GM12878 (cell line): ENCODE measurements at regions not wholly inside any gene's neighbourhood (a gene's known extent, or its start where the extent isn't known, plus 50 kb on each side); places are given as distances from the start of the nearest gene placed in this dataset.
A peak's percentile ranks its signal among the peaks of the same experiment; 100 is the strongest.

Source experiments
- ATAC-seq: fragments of 200-7000 bp; cut with Tn5 transposase; 3 replicates; pipeline ENCODE4 v1.9.1; 2020; ENCODE audit warnings: mild to moderate bottlenecking, moderate library complexity
- BruUV-seq: library from RNA; stranded (reverse); fragments of 400-500 nt; replicated peaks from 2 replicates; lab custom pipeline; 2021; lab: Mats Ljungman, UMichigan
- CTCF ChIA-PET: fragments of 300-600 bp; sonication (Branson Sonifier 250); formaldehyde crosslinking; extraction: SDS; loops from one replicate; lab custom pipeline; 2021; ENCODE audit warnings: inconsistent platforms; lab: Yijun Ruan, JAX
- POLR2A ChIA-PET: fragments of 350-600 bp; formaldehyde crosslinking; extraction: SDS; loops from one replicate; lab custom pipeline; 2021; ENCODE audit warnings: inconsistent platforms; lab: Charles Lee
- RAD21 ChIA-PET: fragments of 300-600 bp; sonication (Branson Sonifier 250); formaldehyde crosslinking; loops from one replicate; lab custom pipeline; 2023; ENCODE audit warnings: antibody characterized with exemption; ENCODE audit not compliant: unreplicated experiment; lab: Charles Lee
- SMC1A ChIA-PET: fragments of 300-600 bp; sonication (Branson Sonifier 250); formaldehyde crosslinking; loops from one replicate; lab custom pipeline; 2023; ENCODE audit not compliant: unreplicated experiment, uncharacterized antibody; lab: Charles Lee
- DNase-seq: peaks from one replicate; pipeline ENCODE4 v3.0.0-alpha.2; 2011; ENCODE audit warnings: low read depth, low spot score
- FAIRE-seq: peaks from 3 replicates; lab custom pipeline; 2011; peaks lifted over from hg19 to GRCh38; lab: Jason Lieb, UNC
- H2AFZ ChIP-seq: 2 replicates; pipeline ENCODE4 v1.6.0; 2011; ENCODE audit warnings: low read depth, low read length, control low read depth; ENCODE audit not compliant: control insufficient read depth
- H3K27ac ChIP-seq: 2 replicates; pipeline ENCODE4 v1.5.1; 2011; ENCODE audit warnings: control low read depth; ENCODE audit not compliant: control insufficient read depth, insufficient read depth
- H3K27me3 ChIP-seq, 2 experiments: replicated peaks in 1 of 2; 2 replicates each; pipeline versions ENCODE4 v1.6.0 to v1.6.1; 2011; ENCODE audit warnings: low read length in 1 of 2; ENCODE audit not compliant: control insufficient read depth in 2 of 2, insufficient read depth in 2 of 2
- H3K36me3 ChIP-seq, 2 experiments: 2 replicates each; pipeline ENCODE4 v1.5.1; 2011; ENCODE audit warnings: low read length in 1 of 2; ENCODE audit not compliant: control insufficient read depth in 2 of 2, insufficient read depth in 2 of 2
- H3K4me1 ChIP-seq: 2 replicates; pipeline ENCODE4 v1.6.1; 2011; ENCODE audit warnings: mild to moderate bottlenecking, low read length, moderate library complexity, mixed read lengths; ENCODE audit not compliant: control insufficient read depth, insufficient read depth
- H3K4me2 ChIP-seq: 2 replicates; pipeline ENCODE4 v1.6.0; 2011; ENCODE audit warnings: control low read depth; ENCODE audit not compliant: control insufficient read depth, insufficient read depth
- H3K4me3 ChIP-seq: fragments of 200-600 bp; sonication (generic); 2 replicates; pipeline ENCODE4 v1.5.1; 2016
- H3K79me2 ChIP-seq: 2 replicates; pipeline ENCODE4 v1.6.0; 2011; ENCODE audit warnings: low read length; ENCODE audit not compliant: control insufficient read depth, insufficient read depth
- H3K9ac ChIP-seq: 2 replicates; pipeline ENCODE4 v1.8.0; 2011; ENCODE audit warnings: low read length, control low read depth, mixed read lengths; ENCODE audit not compliant: control insufficient read depth, insufficient read depth
- H3K9me3 ChIP-seq: replicated peaks from 3 replicates; pipeline ENCODE4 v1.5.1; 2011; ENCODE audit warnings: mild to moderate bottlenecking, low read length; ENCODE audit not compliant: control insufficient read depth, insufficient read depth
- H4K20me1 ChIP-seq: 2 replicates; pipeline ENCODE4 v1.6.0; 2011; ENCODE audit not compliant: control insufficient read depth, insufficient read depth
- FOXK2 ChIP-seq: fragments of 450-650 bp; IDR thresholded peaks from 2 replicates; pipeline ENCODE4 v1.6.1; 2017; ENCODE audit warnings: mild to moderate bottlenecking, moderate library complexity
- MEF2A ChIP-seq: IDR thresholded peaks from 2 replicates; pipeline ENCODE4 v1.6.1; 2011; ENCODE audit warnings: low read depth, mild to moderate bottlenecking, low read length, moderate library complexity; ENCODE audit not compliant: insufficient read depth
- NKRF ChIP-seq: fragments of 450-650 bp; conservative IDR thresholded peaks from 2 replicates; pipeline ENCODE4 v1.6.1; 2017; ENCODE audit warnings: mild to moderate bottlenecking, moderate library complexity
- NR2C1 ChIP-seq: fragments of 450-650 bp; IDR thresholded peaks from 2 replicates; pipeline ENCODE4 v1.6.1; 2017; ENCODE audit warnings: antibody characterized with exemption, mild to moderate bottlenecking, moderate library complexity
- SPI1 ChIP-seq: IDR thresholded peaks from 2 replicates; pipeline ENCODE4 v1.6.1; 2011; ENCODE audit warnings: low read depth, mild to moderate bottlenecking, low read length, moderate library complexity, borderline replicate concordance; ENCODE audit not compliant: insufficient read depth
- ZSCAN29 ChIP-seq: fragments of 450-650 bp; IDR thresholded peaks from 2 replicates; pipeline ENCODE4 v1.6.1; 2017; ENCODE audit warnings: mild to moderate bottlenecking, moderate library complexity
- WGBS: methylation state at CpG from one replicate; pipeline ENCODE4 v1.1.6; 2016; ENCODE audit warnings: low lambda C conversion rate; ENCODE audit not compliant: insufficient replicate concordance, insufficient coverage; ENCODE audit errors: missing lambda C conversion rate; 5-methylcytosine and 5-hydroxymethylcytosine counted together
- in situ Hi-C: fragments of 300-500 bp; cut with MboI; formaldehyde crosslinking; loops from 9 replicates; pipeline ENCODE4 v1.14.3; 2018; ENCODE audit warnings: mixed read lengths
- intact Hi-C: fragments of 100-400 bp; cut with micrococcal nuclease; formaldehyde crosslinking; loops from one replicate; pipeline ENCODE4 v1.14.2; 2022; ENCODE audit not compliant: unreplicated experiment
- TF ChIP-seq, protein P1 (sequence below): fragments of 450-650 bp; IDR thresholded peaks from 2 replicates; pipeline ENCODE4 v1.6.1; 2016; ENCODE audit warnings: mild to moderate bottlenecking
- TF ChIP-seq, protein P2 (sequence below): fragments of 450-650 bp; IDR thresholded peaks from 2 replicates; pipeline ENCODE4 v1.6.1; 2017; ENCODE audit warnings: low read depth, mild to moderate bottlenecking, moderate library complexity

DNA sequence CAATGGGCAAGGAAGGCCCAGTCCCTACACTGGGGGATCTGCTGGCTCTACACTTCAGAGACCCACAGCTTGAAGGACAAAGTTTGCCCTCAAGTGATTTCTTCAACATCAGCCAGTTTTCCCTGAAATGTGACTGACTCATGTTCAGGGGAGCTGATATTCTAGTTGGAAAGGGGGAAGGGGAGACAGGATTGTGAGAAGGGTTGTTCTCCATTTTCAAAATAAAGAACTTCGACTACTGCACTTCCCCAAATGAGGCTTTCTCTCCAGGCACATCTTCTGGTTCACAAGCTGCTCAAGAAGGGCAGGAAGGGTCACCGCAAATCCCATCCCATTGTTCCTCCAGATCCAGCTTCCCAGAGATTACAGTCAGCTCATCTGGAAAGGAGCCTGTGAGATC, 117.6 kb downstream of the BCL2L11 start:
- intact Hi-C loops (loop anchor here (2.0 kb wide), 1 partner anchor 29 kb away; no protein-coding TSS in a partner anchor), in situ Hi-C loops (no loop called here)
- H3K9me3 ChIP-seq, result no peaks in the 10 kb centered on the region; the same call in 2 of the 3 replicates
- H2AFZ ChIP-seq, result no peak overlapping the region
- H3K4me3 ChIP-seq, result no peak overlapping the region
- ATAC-seq, result no peak
- ChIA-PET SMC1A (interaction anchor here (0.6 to 2.6 kb wide), 12 partner anchors 10 to 105 kb away, joined by 3 to 19 read pairs (median 4); no protein-coding TSS in a partner anchor), RAD21 (interaction anchor here (0.9 to 2.8 kb wide), 6 partner anchors 19 to 70 kb away, joined by 3 to 14 read pairs (median 6); no protein-coding TSS in a partner anchor), CTCF (interaction anchor here (0.8 to 3.3 kb wide), 6 partner anchors 13 to 122 kb away, joined by 3 to 12 read pairs (median 3); no protein-coding TSS in a partner anchor), POLR2A (no interaction called here)
- H3K27ac ChIP-seq, result no peak overlapping the region
- H3K4me2 ChIP-seq, result no peak overlapping the region
- TF ChIP-seq NR2C1 (no peak), SPI1 (peak; percentile 55; the same call in 1 of the 2 replicates), ZSCAN29 (no peak)
- TF ChIP-seq, protein P1, sequence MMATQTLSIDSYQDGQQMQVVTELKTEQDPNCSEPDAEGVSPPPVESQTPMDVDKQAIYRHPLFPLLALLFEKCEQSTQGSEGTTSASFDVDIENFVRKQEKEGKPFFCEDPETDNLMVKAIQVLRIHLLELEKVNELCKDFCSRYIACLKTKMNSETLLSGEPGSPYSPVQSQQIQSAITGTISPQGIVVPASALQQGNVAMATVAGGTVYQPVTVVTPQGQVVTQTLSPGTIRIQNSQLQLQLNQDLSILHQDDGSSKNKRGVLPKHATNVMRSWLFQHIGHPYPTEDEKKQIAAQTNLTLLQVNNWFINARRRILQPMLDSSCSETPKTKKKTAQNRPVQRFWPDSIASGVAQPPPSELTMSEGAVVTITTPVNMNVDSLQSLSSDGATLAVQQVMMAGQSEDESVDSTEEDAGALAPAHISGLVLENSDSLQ, result no peak
- no peak for DNase-seq
- H3K36me3 ChIP-seq, result no peaks in the 10 kb centered on the region
- no peaks in the 10 kb centered on the region for H3K79me2 ChIP-seq
- BruUV-seq, result no TSS peak
- FAIRE-seq, result no peak
- H3K9ac ChIP-seq, result no peak overlapping the region
- no peaks in the 10 kb centered on the region for H3K27me3 ChIP-seq
- no peaks in the 10 kb centered on the region for H4K20me1 ChIP-seq
- H3K4me1 ChIP-seq, result peaks cover 9% of the 10 kb centered on the region
- 96% methylated on average over 2 of the region's 2 CpGs for WGBS

- Histone ChIP-seq H3K79me2 (no peaks in the 10 kb centered on the region), H3K4me3 (no peak overlapping the region), H3K36me3 (no peaks in the 10 kb centered on the region), H3K27me3 (no peaks in the 10 kb centered on the region), H2AFZ (no peak overlapping the region), H3K4me1 (peaks cover 9% of the 10 kb centered on the region), H3K9ac (no peak overlapping the region), H3K9me3 (no peaks in the 10 kb centered on the region; the same call in 2 of the 3 replicates), H4K20me1 (no peaks in the 10 kb centered on the region), H3K27ac (no peak overlapping the region), H3K4me2 (peak overlapping the region; percentile 12)
- intact Hi-C loops, result loop anchor here (2.0 kb wide), 1 partner anchor 30 kb away; no protein-coding TSS in a partner anchor
- CTCF ChIA-PET, result interaction anchor here (0.8 to 3.3 kb wide), 6 partner anchors 14 to 122 kb away, joined by 3 to 12 read pairs (median 3); no protein-coding TSS in a partner anchor
- in situ Hi-C loops, result no loop called here
- ATAC-seq (peak; percentile 100), DNase-seq (no peak), FAIRE-seq (peak; percentile 86)
- WGBS, result 0% methylated on average over 4 of the region's 4 CpGs
- BruUV-seq, result no TSS peak
- RAD21 ChIA-PET, result interaction anchor here (0.9 to 2.8 kb wide), 6 partner anchors 11 to 53 kb away, joined by 3 to 14 read pairs (median 6); no protein-coding TSS in a partner anchor
- POLR2A ChIA-PET, result interaction anchor here (0.8 to 1.3 kb wide), 4 partner anchors 19 to 71 kb away, joined by 3 to 5 read pairs (median 4); no protein-coding TSS in a partner anchor
- SMC1A ChIA-PET, result interaction anchor here (0.8 to 2.6 kb wide), 13 partner anchors 10 to 106 kb away, joined by 3 to 19 read pairs (median 5); no protein-coding TSS in a partner anchor
- peak; percentile 75 for TF ChIP-seq FOXK2
- TF ChIP-seq, protein P2, sequence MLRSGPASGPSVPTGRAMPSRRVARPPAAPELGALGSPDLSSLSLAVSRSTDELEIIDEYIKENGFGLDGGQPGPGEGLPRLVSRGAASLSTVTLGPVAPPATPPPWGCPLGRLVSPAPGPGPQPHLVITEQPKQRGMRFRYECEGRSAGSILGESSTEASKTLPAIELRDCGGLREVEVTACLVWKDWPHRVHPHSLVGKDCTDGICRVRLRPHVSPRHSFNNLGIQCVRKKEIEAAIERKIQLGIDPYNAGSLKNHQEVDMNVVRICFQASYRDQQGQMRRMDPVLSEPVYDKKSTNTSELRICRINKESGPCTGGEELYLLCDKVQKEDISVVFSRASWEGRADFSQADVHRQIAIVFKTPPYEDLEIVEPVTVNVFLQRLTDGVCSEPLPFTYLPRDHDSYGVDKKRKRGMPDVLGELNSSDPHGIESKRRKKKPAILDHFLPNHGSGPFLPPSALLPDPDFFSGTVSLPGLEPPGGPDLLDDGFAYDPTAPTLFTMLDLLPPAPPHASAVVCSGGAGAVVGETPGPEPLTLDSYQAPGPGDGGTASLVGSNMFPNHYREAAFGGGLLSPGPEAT, result peak; percentile 59; the same call in 1 of the 2 replicates
- TF ChIP-seq NKRF, result no peak
- peak; percentile 55; the same call in 1 of the 2 replicates for TF ChIP-seq MEF2A
Measured at GRCh38 chr2:111239107-111239506, 118.4 kb downstream of the BCL2L11 start.
